ENCODE measurements at regions not wholly inside any gene's neighbourhood (a gene's known extent, or its start where the extent isn't known, plus 50 kb on each side); places are given as distances from the start of the nearest gene placed in this dataset.
"Not testable (repeated sequence)": the region's sequence is repeated elsewhere in the genome, so short reads cannot be mapped to it uniquely, and the experiment has no call there.

DNA sequence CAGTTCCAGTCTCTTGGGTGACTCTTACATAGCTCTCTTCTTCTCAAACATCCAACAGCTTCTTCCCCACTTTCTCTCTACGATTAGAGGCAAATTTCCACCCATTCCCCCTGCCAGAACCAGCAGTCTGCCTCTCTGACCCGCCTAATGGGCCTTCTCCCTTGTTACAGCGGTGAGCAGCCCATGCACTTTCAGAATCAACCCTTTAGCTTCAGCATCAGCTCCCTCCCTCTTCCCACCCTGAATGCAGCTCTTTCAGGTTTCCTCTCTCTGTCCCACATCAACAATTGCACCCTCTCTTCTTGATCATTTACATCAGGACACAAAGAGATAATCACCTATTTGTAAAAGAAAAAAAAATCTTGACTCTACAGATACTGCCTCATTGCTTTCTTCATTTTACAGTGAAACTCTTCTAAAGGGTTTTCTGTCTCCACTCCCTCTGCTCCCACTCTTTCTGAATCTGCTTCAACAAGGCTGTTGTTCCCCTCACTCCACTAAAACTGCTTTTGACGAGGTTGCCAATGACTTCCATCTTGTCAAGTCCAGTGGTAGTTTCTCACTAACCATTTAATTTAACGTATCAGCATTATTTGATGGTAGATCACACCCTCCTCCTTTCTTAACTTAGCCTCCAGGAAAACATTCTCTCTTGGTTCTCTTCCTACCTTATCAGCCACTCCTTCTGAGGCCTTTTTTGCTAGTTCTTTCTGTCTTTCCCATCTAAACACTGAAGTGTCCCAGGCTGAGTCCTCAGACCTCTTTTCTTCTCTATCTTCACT is 106.6 kb downstream of the NPY start:
- no peak for TF ChIP-seq EP300 (IDR thresholded peaks at IDR 0.05)
- TF ChIP-seq, protein P1, sequence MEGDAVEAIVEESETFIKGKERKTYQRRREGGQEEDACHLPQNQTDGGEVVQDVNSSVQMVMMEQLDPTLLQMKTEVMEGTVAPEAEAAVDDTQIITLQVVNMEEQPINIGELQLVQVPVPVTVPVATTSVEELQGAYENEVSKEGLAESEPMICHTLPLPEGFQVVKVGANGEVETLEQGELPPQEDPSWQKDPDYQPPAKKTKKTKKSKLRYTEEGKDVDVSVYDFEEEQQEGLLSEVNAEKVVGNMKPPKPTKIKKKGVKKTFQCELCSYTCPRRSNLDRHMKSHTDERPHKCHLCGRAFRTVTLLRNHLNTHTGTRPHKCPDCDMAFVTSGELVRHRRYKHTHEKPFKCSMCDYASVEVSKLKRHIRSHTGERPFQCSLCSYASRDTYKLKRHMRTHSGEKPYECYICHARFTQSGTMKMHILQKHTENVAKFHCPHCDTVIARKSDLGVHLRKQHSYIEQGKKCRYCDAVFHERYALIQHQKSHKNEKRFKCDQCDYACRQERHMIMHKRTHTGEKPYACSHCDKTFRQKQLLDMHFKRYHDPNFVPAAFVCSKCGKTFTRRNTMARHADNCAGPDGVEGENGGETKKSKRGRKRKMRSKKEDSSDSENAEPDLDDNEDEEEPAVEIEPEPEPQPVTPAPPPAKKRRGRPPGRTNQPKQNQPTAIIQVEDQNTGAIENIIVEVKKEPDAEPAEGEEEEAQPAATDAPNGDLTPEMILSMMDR (IDR thresholded peaks at IDR 0.05): no peak
- TF ChIP-seq POLR2A (IDR thresholded peaks at IDR 0.05): no peak
- H3K9me3 ChIP-seq: no peaks in the 10 kb centered on the region
- no peaks in the 10 kb centered on the region for H3K4me1 ChIP-seq (ENCODE audit: insufficient read depth)
- intact Hi-C loops (cut with DNase I): no loop called here
- 81 to 87% (median 83%) methylated on average over 5 of the region's 5 CpGs for WGBS, 3 donors
- H3K27me3 ChIP-seq: no peaks in the 10 kb centered on the region
- no peaks in the 10 kb centered on the region for H3K36me3 ChIP-seq
- no peak overlapping the region for H3K27ac ChIP-seq
- H3K4me3 ChIP-seq: no peak overlapping the region
- no peak for DNase-seq

DNA sequence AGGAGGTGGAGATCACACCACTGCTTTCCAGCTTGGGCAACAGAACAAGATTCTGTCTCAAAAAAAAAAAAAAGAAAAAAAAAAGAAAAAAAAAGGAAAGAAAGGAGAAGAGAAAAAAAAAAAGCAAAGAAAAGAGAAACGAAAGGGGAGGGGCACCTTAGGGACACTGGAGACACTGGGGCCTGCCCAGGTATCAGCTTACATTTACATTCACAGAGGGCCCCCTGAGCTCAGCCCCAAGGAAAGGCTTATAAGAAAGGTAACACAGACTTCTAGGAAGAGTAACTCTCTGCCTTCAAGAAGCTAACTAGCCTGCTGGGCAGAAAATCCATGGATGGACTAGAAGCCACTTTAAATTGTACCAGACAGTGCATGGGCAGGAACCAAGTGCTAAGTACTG is 108.8 kb downstream of the NPY start:
- Histone ChIP-seq H3K27ac (no peak overlapping the region), H3K4me3 (no peak overlapping the region), H3K9me3 (no peaks in the 10 kb centered on the region), H3K27me3 (no peaks in the 10 kb centered on the region), H3K4me1 (ENCODE audit: insufficient read depth) (no peaks in the 10 kb centered on the region), H3K36me3 (no peaks in the 10 kb centered on the region)
- DNase-seq: no peak
- 39 to 54% (median 44%) methylated on average over 1 of the region's 1 CpG for WGBS, 3 donors
- no peak for TF ChIP-seq POLR2A (IDR thresholded peaks at IDR 0.05)
- intact Hi-C loops (cut with DNase I): no loop called here

DNA sequence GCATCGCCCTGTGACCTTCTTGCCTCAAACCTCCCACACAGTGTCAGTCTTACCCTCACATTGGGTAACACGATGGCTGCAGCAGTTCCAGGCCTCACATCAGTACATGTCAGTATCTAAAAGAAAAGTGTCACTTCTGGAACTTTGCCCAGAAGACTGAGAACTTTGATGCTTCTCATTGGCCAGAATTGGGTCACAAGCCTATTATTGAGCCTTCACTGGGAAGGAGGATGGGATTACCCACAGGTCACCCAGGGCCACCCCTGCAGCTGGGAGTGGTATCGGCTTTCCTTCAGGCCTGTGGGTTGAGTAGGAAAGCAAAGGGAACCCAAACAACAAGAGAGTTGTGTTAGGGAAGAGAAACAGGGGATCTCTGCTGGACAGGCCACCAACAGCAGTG is 111.5 kb downstream of the NPY start:
- intact Hi-C loops (cut with DNase I): no loop called here
- WGBS, 3 donors: 85 to 92% (median 88%) methylated on average over 3 of the region's 3 CpGs
- DNase-seq: no peak
- Histone ChIP-seq H3K4me1 (ENCODE audit: insufficient read depth) (no peaks in the 10 kb centered on the region), H3K27me3 (no peaks in the 10 kb centered on the region), H3K36me3 (no peaks in the 10 kb centered on the region), H3K9me3 (no peaks in the 10 kb centered on the region), H3K4me3 (no peak overlapping the region), H3K27ac (no peak overlapping the region)
- TF ChIP-seq POLR2A (IDR thresholded peaks at IDR 0.05) (no peak), EP300 (IDR thresholded peaks at IDR 0.05) (no peak)
- TF ChIP-seq, protein P1 (IDR thresholded peaks at IDR 0.05): no peak

GRCh38 chr7:24396387-24396786 is 112.4 kb downstream of the NPY start:
- DNase-seq; H3K4me1 ChIP-seq (ENCODE audit: insufficient read depth); H3K9me3 ChIP-seq; H3K27me3 ChIP-seq; H3K4me3 ChIP-seq; H3K36me3 ChIP-seq; intact Hi-C loops (cut with DNase I); H3K27ac ChIP-seq: not testable (repeated sequence)
- WGBS, 3 donors: 65 to 76% (median 68%) methylated on average over 7 to 13 of the region's 13 CpGs

DNA sequence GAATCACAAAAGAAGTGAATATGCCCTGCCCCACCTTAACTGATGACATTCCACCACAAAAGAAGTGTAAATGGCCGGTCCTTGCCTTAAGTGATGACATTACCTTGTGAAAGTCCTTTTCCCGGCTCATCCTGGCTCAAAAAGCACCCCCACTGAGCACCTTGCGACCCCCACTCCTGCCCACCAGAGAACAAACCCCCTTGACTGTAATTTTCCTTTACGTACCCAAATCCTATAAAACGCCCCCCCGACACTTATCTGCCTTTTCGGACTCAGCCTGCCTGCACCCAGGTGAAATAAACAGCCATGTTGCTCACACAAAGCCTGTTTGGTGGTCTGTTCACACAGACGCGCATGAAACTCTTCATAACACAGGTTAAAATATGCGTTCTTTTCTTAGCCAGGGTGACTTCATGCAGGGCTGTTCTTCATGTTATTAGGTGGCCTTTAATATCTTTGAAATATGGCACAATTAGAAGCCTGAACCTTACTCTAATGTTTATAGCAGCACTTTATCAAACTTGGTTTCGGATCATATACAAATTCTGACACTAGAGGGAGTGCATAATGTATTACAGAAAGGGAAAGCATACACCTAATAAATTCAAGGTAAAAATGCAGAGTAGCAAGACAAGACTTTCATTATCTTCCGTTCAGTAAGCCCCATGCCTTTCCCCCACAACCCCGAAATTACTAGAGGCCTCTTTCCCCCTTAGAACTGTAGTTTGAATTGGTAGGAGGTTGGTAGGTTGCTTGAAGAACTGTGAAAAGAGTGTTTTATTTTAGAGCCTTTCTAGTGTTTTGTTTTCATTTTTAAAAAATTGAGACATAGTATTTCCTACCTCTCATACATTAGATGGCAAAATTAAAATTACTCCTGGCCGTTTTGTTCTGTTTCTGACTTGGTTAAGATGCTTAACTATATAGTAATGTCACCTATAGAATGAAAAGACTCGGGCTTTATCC is 117.9 kb downstream of the NPY start:
- no peak for DNase-seq
- Histone ChIP-seq H3K4me3 (no peak overlapping the region), H3K4me1 (ENCODE audit: insufficient read depth) (no peaks in the 10 kb centered on the region), H3K27me3 (no peaks in the 10 kb centered on the region), H3K27ac (no peak overlapping the region), H3K9me3 (no peaks in the 10 kb centered on the region), H3K36me3 (no peaks in the 10 kb centered on the region)
- WGBS, 3 donors: 28 to 34% (median 30%) methylated on average over 13 to 15 of the region's 15 CpGs
- intact Hi-C loops (cut with DNase I): no loop called here
- TF ChIP-seq EP300 (IDR thresholded peaks at IDR 0.05) (no peak), POLR2A (IDR thresholded peaks at IDR 0.05) (no peak)
- TF ChIP-seq, protein P1 (IDR thresholded peaks at IDR 0.05): peak; percentile 21 to 39 (median 31)

Data from ovary (tissue), 7 donors.